NT2/D1 (cell line): ENCODE measurements at regions not wholly inside any gene's neighbourhood (a gene's known extent, or its start where the extent isn't known, plus 50 kb on each side); places are given as distances from the start of the nearest gene placed in this dataset.

Experiments
- DNase-seq: peaks from one replicate; pipeline ENCODE4 v3.0.0-alpha.2; 2011; ENCODE audit warnings: low read depth, low spot score
- H3K27me3 ChIP-seq: 2 replicates; pipeline ENCODE4 v1.6.0; 2011; ENCODE audit warnings: mild to moderate bottlenecking; ENCODE audit not compliant: insufficient read length, insufficient read depth
- H3K36me3 ChIP-seq: 2 replicates; pipeline ENCODE4 v1.6.1; 2011; ENCODE audit warnings: mild to moderate bottlenecking, low read length, mixed read lengths; ENCODE audit not compliant: insufficient read depth, insufficient read length
- H3K4me1 ChIP-seq: 2 replicates; pipeline ENCODE4 v1.5.1; 2011; ENCODE audit not compliant: insufficient read depth, insufficient read length
- H3K4me3 ChIP-seq: 2 replicates; pipeline ENCODE4 v1.5.1; 2011; ENCODE audit warnings: low read depth; ENCODE audit not compliant: insufficient read length
- H3K9ac ChIP-seq: 2 replicates; pipeline ENCODE4 v1.6.0; 2011; ENCODE audit warnings: low read depth; ENCODE audit not compliant: insufficient read length
- H3K9me3 ChIP-seq: 2 replicates; pipeline ENCODE4 v1.5.1; 2011; ENCODE audit warnings: mild to moderate bottlenecking, low read length; ENCODE audit not compliant: insufficient read depth
- SUZ12 ChIP-seq: IDR thresholded peaks from 2 replicates; pipeline ENCODE4 v1.6.1; 2011; ENCODE audit not compliant: insufficient read length, insufficient read depth; ENCODE audit errors: extremely low read depth
- YY1 ChIP-seq: IDR thresholded peaks from 2 replicates; pipeline ENCODE4 v1.6.1; 2011; ENCODE audit not compliant: insufficient read length, insufficient read depth
- ZNF274 ChIP-seq: IDR thresholded peaks from 2 replicates; pipeline ENCODE4 v1.6.1; 2011; ENCODE audit warnings: mild to moderate bottlenecking, low read depth, low read length

- Histone ChIP-seq H3K9me3 (peaks cover 39% of the 10 kb centered on the region), H3K4me1 (no peaks in the 10 kb centered on the region), H3K9ac (no peak overlapping the region), H3K27me3 (no peaks in the 10 kb centered on the region), H3K36me3 (no peaks in the 10 kb centered on the region), H3K4me3 (no peak overlapping the region)
- DNase-seq = no peak
- no peak for TF ChIP-seq ZNF274
- no peak for TF ChIP-seq SUZ12
- no peak for TF ChIP-seq YY1
These were observed 163.0 kb upstream of the TMCC3 start for GRCh38 chr12:94813314-94813713.

GRCh38 chr12:94812345-94812744 is 162.0 kb upstream of the TMCC3 start:
- no peaks in the 10 kb centered on the region for H3K4me1 ChIP-seq
- DNase-seq = no peak
- no peaks in the 10 kb centered on the region for H3K27me3 ChIP-seq
- H3K4me3 ChIP-seq = no peak overlapping the region
- H3K9ac ChIP-seq = no peak overlapping the region
- TF ChIP-seq YY1 = no peak
- TF ChIP-seq SUZ12 = no peak
- TF ChIP-seq ZNF274 = no peak
- no peaks in the 10 kb centered on the region for H3K36me3 ChIP-seq
- H3K9me3 ChIP-seq = peaks cover 39% of the 10 kb centered on the region

- no peaks in the 10 kb centered on the region for H3K36me3 ChIP-seq
- H3K27me3 ChIP-seq = no peaks in the 10 kb centered on the region
- no peaks in the 10 kb centered on the region for H3K4me1 ChIP-seq
- no peak for DNase-seq
- TF ChIP-seq ZNF274 = no peak
- no peak for TF ChIP-seq SUZ12
- TF ChIP-seq YY1 = no peak
- H3K4me3 ChIP-seq = no peak overlapping the region
- H3K9me3 ChIP-seq = peaks cover 39% of the 10 kb centered on the region
- no peak overlapping the region for H3K9ac ChIP-seq
These were observed 161.3 kb upstream of the TMCC3 start for GRCh38 chr12:94811611-94812010.

- DNase-seq = no peak
- H3K9ac ChIP-seq = no peak overlapping the region
- H3K9me3 ChIP-seq = peaks cover 18% of the 10 kb centered on the region
- H3K4me1 ChIP-seq = no peaks in the 10 kb centered on the region
- H3K27me3 ChIP-seq = no peaks in the 10 kb centered on the region
- H3K4me3 ChIP-seq = no peak overlapping the region
- no peaks in the 10 kb centered on the region for H3K36me3 ChIP-seq
- TF ChIP-seq SUZ12 = no peak
- TF ChIP-seq YY1 = no peak
- no peak for TF ChIP-seq ZNF274
These were observed 157.6 kb upstream of the TMCC3 start for GRCh38 chr12:94807951-94808350.

- Histone ChIP-seq H3K27me3 (no peaks in the 10 kb centered on the region), H3K9ac (no peak overlapping the region), H3K4me3 (no peak overlapping the region), H3K4me1 (no peaks in the 10 kb centered on the region), H3K36me3 (no peaks in the 10 kb centered on the region), H3K9me3 (peaks cover 5% of the 10 kb centered on the region)
- TF ChIP-seq SUZ12 (no peak), ZNF274 (no peak), YY1 (no peak)
- DNase-seq = no peak
These were observed 156.3 kb upstream of the TMCC3 start for GRCh38 chr12:94806617-94807016.

GRCh38 chr12:94805749-94806529 is 155.6 kb upstream of the TMCC3 start:
- H3K27me3 ChIP-seq = no peaks in the 10 kb centered on the region
- no peak for DNase-seq
- H3K9me3 ChIP-seq = no peaks in the 10 kb centered on the region
- H3K36me3 ChIP-seq = no peaks in the 10 kb centered on the region
- no peak overlapping the region for H3K4me3 ChIP-seq
- H3K9ac ChIP-seq = no peak overlapping the region
- H3K4me1 ChIP-seq = no peaks in the 10 kb centered on the region
- TF ChIP-seq YY1 (no peak), ZNF274 (no peak), SUZ12 (no peak)

GRCh38 chr12:94803939-94804338 is 153.6 kb upstream of the TMCC3 start:
- H3K36me3 ChIP-seq = no peaks in the 10 kb centered on the region
- no peak overlapping the region for H3K9ac ChIP-seq
- H3K4me1 ChIP-seq = no peaks in the 10 kb centered on the region
- H3K4me3 ChIP-seq = no peak overlapping the region
- no peak for DNase-seq
- H3K9me3 ChIP-seq = no peaks in the 10 kb centered on the region
- H3K27me3 ChIP-seq = no peaks in the 10 kb centered on the region
- no peak for TF ChIP-seq SUZ12
- no peak for TF ChIP-seq ZNF274
- TF ChIP-seq YY1 = no peak
